Tibial nerve (tissue), 4 donors: ENCODE measurements at regions not wholly inside any gene's neighbourhood (a gene's known extent, or its start where the extent isn't known, plus 50 kb on each side); places are given as distances from the start of the nearest gene placed in this dataset.

Experiments
- DNase-seq, 2 donors: peaks; one replicate each; pipeline ENCODE4 v3.0.0-alpha.2; 2019; ENCODE audit warnings: low spot score in 2 of 2
- H3K27ac ChIP-seq, 4 donors: fragments of 200-600 bp; sonication (generic) in 3 of 4; one replicate each; pipeline ENCODE4 v1.5.1; 2017 to 2019; ENCODE audit warnings: mild to moderate bottlenecking in 1 of 4
- H3K27me3 ChIP-seq, 2 donors: fragments of 200-600 bp; sonication (generic) in 1 of 2; one replicate each; pipeline versions ENCODE4 v1.5.1 to v1.6.0; 2017 to 2019
- H3K36me3 ChIP-seq, 3 donors: fragments of 200-600 bp; sonication (generic); one replicate each; pipeline ENCODE4 v1.5.1; 2018 to 2019
- H3K4me1 ChIP-seq, 4 donors: fragments of 200-600 bp; sonication (generic) in 3 of 4; one replicate each; pipeline ENCODE4 v1.5.1; 2017 to 2019
- H3K4me3 ChIP-seq, 4 donors: fragments of 200-600 bp; sonication (generic) in 3 of 4; one replicate each; pipeline ENCODE4 v1.5.1; 2017 to 2019; ENCODE audit warnings: mild to moderate bottlenecking in 1 of 4, moderate library complexity in 1 of 4
- H3K9me3 ChIP-seq, 4 donors: fragments of 200-600 bp; sonication (generic) in 3 of 4; one replicate each; pipeline ENCODE4 v1.5.1; 2017 to 2019
- CTCF ChIP-seq, 5 experiments: fragments of 200-600 bp in 3 of 5; fragments of 450-650 bp in 2 of 5; sonication (generic) in 3 of 5; IDR thresholded peaks; one replicate each; pipeline ENCODE4 v1.5.1; 2016 to 2019; ENCODE audit warnings: antibody characterized with exemption in 5 of 5, mild to moderate bottlenecking in 3 of 5, moderate library complexity in 2 of 5
- EP300 ChIP-seq, 2 donors: sonication (generic); formaldehyde crosslinking; IDR thresholded peaks; one replicate each; pipeline ENCODE4 v1.6.1; 2017; ENCODE audit warnings: antibody characterized with exemption in 2 of 2, mild to moderate bottlenecking in 1 of 2
- POLR2A ChIP-seq, 2 donors: fragments of 450-650 bp; IDR thresholded peaks; one replicate each; pipeline ENCODE4 v1.6.1; 2017; ENCODE audit warnings: antibody characterized with exemption in 2 of 2, mild to moderate bottlenecking in 2 of 2, moderate library complexity in 2 of 2
- WGBS, 2 donors: methylation state at CpG; one replicate each; pipeline ENCODE4 v1.1.5; 2018; 5-methylcytosine and 5-hydroxymethylcytosine counted together

GRCh38 chr6:134453792-134454510 lies 136.0 kb upstream of the SGK1 start:
- H3K4me1 ChIP-seq, result no peaks in the 10 kb centered on the region
- H3K4me3 ChIP-seq, result no peak overlapping the region
- no peak for DNase-seq
- TF ChIP-seq EP300 (IDR thresholded peaks at IDR 0.05) (no peak), CTCF (IDR thresholded peaks at IDR 0.05) (no peak), POLR2A (IDR thresholded peaks at IDR 0.05) (no peak)
- no peaks in the 10 kb centered on the region for H3K36me3 ChIP-seq
- H3K9me3 ChIP-seq, result no peaks in the 10 kb centered on the region
- no peak overlapping the region for H3K27ac ChIP-seq
- 85 to 93% methylated on average over 5 of the region's 5 CpGs for WGBS, 2 donors
- H3K27me3 ChIP-seq, result no peaks in the 10 kb centered on the region

DNA sequence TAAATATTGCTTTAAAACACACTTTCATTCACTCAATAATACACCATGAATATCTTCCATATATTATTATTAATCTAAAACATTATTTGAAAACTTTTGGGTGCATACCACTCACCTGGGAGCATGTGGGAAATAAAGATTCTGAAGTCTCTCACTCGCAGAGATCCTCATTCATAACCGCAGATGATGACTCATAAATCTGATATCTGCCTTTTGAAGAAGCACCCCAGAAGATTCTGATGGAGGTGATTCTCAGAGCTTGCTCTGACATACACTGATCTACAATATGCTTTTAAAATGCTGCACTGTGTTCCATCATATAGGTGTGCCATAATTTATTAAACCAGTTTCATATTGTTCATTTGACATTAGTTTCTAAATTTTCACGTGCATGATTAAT lies 135.0 kb upstream of the SGK1 start:
- no peaks in the 10 kb centered on the region for H3K36me3 ChIP-seq
- no peak overlapping the region for H3K4me3 ChIP-seq
- WGBS, 2 donors, result 86 to 88% methylated on average over 3 of the region's 3 CpGs
- H3K27ac ChIP-seq, result no peak overlapping the region
- no peaks in the 10 kb centered on the region for H3K9me3 ChIP-seq
- TF ChIP-seq CTCF (IDR thresholded peaks at IDR 0.05) (no peak), EP300 (IDR thresholded peaks at IDR 0.05) (no peak), POLR2A (IDR thresholded peaks at IDR 0.05) (no peak)
- no peak for DNase-seq
- H3K27me3 ChIP-seq, result no peaks in the 10 kb centered on the region
- H3K4me1 ChIP-seq, result no peaks in the 10 kb centered on the region

- WGBS, 2 donors, result 92 to 100% methylated on average over 1 of the region's 1 CpG
Measured at GRCh38 chr6:134451529-134451928, 133.6 kb upstream of the SGK1 start.

GRCh38 chr6:134449781-134450180 lies 131.9 kb upstream of the SGK1 start:
- no peak overlapping the region for H3K4me3 ChIP-seq
- no peak for DNase-seq
- TF ChIP-seq EP300 (IDR thresholded peaks at IDR 0.05) (no peak), CTCF (IDR thresholded peaks at IDR 0.05) (no peak), POLR2A (IDR thresholded peaks at IDR 0.05) (no peak)
- no peaks in the 10 kb centered on the region for H3K27me3 ChIP-seq
- no peak overlapping the region for H3K27ac ChIP-seq
- H3K9me3 ChIP-seq, result no peaks in the 10 kb centered on the region
- no peaks in the 10 kb centered on the region for H3K36me3 ChIP-seq
- 84 to 85% methylated on average over 2 of the region's 2 CpGs for WGBS, 2 donors
- H3K4me1 ChIP-seq, result peaks cover 0 to 17% (median 2%) of the 10 kb centered on the region in 4 donors

More at GRCh38 chr6:134451529-134451928, 133.6 kb upstream of the SGK1 start:
- no peak overlapping the region for H3K27ac ChIP-seq
- TF ChIP-seq CTCF (IDR thresholded peaks at IDR 0.05), result no peak
- no peak for TF ChIP-seq POLR2A (IDR thresholded peaks at IDR 0.05)
- no peak for TF ChIP-seq EP300 (IDR thresholded peaks at IDR 0.05)
- H3K27me3 ChIP-seq, result no peaks in the 10 kb centered on the region
- no peak for DNase-seq
- H3K36me3 ChIP-seq, result no peaks in the 10 kb centered on the region
- no peaks in the 10 kb centered on the region for H3K9me3 ChIP-seq
- H3K4me1 ChIP-seq, result peaks cover 0 to 10% (median 2%) of the 10 kb centered on the region in 4 donors
- no peak overlapping the region for H3K4me3 ChIP-seq

DNA sequence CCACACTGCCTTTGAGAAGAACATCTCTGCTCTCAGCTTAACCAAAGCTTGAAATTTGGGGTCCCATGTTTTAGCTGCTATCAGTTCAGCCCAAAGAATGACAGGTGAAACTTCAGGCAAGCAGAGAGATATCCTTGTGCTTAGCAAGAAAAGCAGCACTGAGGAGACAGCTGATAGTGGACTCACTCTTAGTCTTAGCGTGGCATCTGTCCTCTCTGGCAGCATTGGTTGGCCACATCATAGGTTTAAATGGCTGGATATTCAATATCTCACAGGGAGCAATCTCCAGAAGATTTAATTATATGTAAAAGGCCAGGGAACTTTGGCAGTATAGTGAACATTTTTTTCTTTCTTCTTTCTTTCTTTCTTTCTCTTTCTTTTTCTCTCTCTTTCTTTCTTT lies 131.1 kb upstream of the SGK1 start:
- WGBS, 2 donors, result 100% methylated on average over 1 of the region's 1 CpG

More for the DNA sequence above, 131.1 kb upstream of the SGK1 start:
- DNase-seq, result no peak
- Histone ChIP-seq H3K36me3 (no peaks in the 10 kb centered on the region), H3K9me3 (no peaks in the 10 kb centered on the region), H3K4me3 (no peak overlapping the region), H3K27ac (no peak overlapping the region), H3K4me1 (peaks cover 0 to 17% (median 2%) of the 10 kb centered on the region in 4 donors), H3K27me3 (no peaks in the 10 kb centered on the region)
- no peak for TF ChIP-seq CTCF (IDR thresholded peaks at IDR 0.05)
- no peak for TF ChIP-seq POLR2A (IDR thresholded peaks at IDR 0.05)
- no peak for TF ChIP-seq EP300 (IDR thresholded peaks at IDR 0.05)
